ENCODE measurements at regions not wholly inside any gene's neighbourhood (a gene's known extent, or its start where the extent isn't known, plus 50 kb on each side); places are given as distances from the start of the nearest gene placed in this dataset.

DNA sequence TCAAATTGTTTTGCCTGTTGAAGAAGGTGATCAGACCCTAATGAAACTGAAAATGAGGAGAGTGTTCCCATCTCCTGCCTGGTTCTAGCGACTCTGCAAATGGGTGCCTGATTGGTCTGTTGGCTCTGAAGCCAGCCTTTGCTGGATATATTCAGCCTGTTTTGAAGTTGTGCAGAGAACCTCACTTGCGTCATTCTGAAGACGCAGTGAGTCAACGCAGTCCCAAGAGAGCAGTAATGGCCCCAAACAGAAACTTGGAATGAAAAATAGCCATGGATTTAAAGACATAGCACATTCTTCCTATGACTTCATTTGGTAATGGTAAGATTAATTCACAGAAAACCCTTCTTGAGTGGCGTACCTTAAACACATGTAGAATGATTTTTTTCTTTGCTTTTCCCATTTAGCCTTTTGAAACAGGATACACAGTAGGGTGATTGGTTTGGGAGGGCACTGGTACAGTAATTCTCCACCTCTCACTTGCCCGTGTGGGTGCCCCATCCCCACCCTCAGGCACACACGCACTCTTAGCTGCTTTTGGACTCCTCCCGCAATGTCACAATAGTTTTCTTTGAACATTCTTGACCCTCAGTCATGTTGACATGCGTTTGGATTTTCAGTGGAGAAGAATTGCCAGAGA, 54.1 kb upstream of the ABL1 start:
- Histone ChIP-seq H3K4me3 (no peak overlapping the region), H3K36me3 (no peaks in the 10 kb centered on the region), H3K27ac (peak overlapping the region in 2 of 4 donors; percentile 36 to 41), H3K9me3 (no peaks in the 10 kb centered on the region), H3K27me3 (no peaks in the 10 kb centered on the region), H3K4me1 (peaks cover 0 to 8% (median 4%) of the 10 kb centered on the region in 3 donors)
- intact Hi-C loops (cut with DNase I): no loop called here
- TF ChIP-seq, protein P1, sequence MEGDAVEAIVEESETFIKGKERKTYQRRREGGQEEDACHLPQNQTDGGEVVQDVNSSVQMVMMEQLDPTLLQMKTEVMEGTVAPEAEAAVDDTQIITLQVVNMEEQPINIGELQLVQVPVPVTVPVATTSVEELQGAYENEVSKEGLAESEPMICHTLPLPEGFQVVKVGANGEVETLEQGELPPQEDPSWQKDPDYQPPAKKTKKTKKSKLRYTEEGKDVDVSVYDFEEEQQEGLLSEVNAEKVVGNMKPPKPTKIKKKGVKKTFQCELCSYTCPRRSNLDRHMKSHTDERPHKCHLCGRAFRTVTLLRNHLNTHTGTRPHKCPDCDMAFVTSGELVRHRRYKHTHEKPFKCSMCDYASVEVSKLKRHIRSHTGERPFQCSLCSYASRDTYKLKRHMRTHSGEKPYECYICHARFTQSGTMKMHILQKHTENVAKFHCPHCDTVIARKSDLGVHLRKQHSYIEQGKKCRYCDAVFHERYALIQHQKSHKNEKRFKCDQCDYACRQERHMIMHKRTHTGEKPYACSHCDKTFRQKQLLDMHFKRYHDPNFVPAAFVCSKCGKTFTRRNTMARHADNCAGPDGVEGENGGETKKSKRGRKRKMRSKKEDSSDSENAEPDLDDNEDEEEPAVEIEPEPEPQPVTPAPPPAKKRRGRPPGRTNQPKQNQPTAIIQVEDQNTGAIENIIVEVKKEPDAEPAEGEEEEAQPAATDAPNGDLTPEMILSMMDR (IDR thresholded peaks at IDR 0.05): no peak
- ATAC-seq (peak in 3 of 4 donors; percentile 59 to 78 (median 70)), FAIRE-seq (peak; percentile 65), DNase-seq (no peak)
- WGBS, 2 donors: 82 to 84% methylated on average over 9 of the region's 9 CpGs

DNA sequence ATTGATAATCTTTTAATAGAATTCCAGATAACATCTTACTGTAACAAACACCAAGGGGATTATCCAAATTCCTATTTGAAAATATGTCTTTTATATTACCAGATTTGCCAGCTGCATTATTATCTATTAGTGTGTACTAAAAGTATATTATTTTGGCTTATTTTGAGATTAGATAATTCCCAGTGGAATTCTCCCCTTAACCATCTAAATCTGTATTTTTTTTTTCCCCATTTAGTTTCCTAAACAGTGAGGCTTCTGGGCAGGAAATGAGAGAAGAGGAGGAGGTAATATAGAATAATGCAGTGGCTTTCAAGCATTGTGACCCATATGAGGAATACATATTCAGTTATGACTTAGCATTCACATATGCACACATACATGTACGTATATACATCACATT, 53.5 kb upstream of the ABL1 start:
- intact Hi-C loops (cut with DNase I): no loop called here
- FAIRE-seq (no peak), DNase-seq (no peak), ATAC-seq (no peak)
- Histone ChIP-seq H3K4me1 (peaks cover 0 to 8% (median 4%) of the 10 kb centered on the region in 3 donors), H3K4me3 (no peak overlapping the region), H3K36me3 (no peaks in the 10 kb centered on the region), H3K27me3 (no peaks in the 10 kb centered on the region), H3K27ac (peak overlapping the region in 1 of 4 donors; percentile 36), H3K9me3 (no peaks in the 10 kb centered on the region)
- TF ChIP-seq, protein P1 (IDR thresholded peaks at IDR 0.05): no peak
- WGBS, 2 donors: 84 to 93% methylated on average over 1 of the region's 1 CpG

DNA sequence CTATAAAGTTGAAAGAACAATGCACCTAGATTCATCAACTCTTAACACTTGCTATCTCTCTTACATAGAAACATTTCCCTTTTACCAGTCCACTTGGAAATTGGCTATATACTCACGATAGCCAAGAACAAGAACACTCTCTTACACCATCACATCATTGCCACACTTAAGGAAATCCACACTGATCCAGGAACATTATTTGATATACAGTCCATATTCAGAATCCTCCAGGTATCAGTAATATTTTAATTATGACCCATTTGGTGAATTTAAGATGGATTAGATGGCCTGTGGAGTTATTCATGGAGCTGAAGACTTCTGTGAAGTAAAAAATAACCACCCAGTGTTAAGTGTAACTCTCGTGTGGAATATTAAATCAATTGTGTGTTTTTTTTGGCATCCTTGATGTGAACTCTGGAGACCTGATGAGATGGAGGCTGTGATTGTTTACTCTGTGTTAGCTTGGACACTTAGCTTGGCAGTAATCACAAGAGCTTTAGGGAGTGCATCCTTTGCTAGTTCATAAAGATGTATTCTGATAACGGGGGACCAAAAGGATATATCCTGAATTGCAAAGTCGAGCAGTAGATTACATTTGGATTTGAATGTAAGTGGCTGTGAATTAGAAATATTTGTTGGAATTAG, 52.0 kb upstream of the ABL1 start:
- Histone ChIP-seq H3K9me3 (no peaks in the 10 kb centered on the region), H3K27me3 (no peaks in the 10 kb centered on the region), H3K4me3 (no peak overlapping the region), H3K4me1 (peaks cover 0 to 11% (median 4%) of the 10 kb centered on the region in 3 donors), H3K36me3 (no peaks in the 10 kb centered on the region), H3K27ac (no peak overlapping the region)
- no peak for DNase-seq
- TF ChIP-seq, protein P1 (IDR thresholded peaks at IDR 0.05): no peak
- no peak for FAIRE-seq
- 58 to 64% methylated on average over 4 of the region's 4 CpGs for WGBS, 2 donors
- no peak for ATAC-seq
- intact Hi-C loops (cut with DNase I): no loop called here

DNA sequence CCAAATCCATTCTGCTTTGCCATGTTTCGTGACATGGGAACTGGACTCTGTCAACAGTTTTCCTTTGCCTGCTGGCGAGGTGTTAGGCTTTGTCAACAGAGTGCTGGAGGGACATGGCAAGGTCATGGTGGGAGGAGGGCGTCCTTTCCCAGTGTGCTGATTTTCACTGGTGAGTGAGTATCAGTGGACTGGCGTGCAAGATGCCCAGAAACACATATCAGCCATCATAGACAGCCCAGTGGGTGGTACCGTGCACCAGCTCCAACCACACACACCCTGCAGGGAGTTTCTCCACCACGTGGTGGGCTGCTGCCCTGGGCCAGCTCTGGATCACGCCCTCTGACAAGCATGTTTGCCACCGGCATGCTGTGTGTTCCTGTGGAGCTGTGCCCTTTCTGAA, 50.0 kb upstream of the ABL1 start:
- Histone ChIP-seq H3K27me3 (no peaks in the 10 kb centered on the region), H3K4me3 (no peak overlapping the region), H3K36me3 (no peaks in the 10 kb centered on the region), H3K4me1 (peaks cover 0 to 16% (median 4%) of the 10 kb centered on the region in 3 donors), H3K27ac (no peak overlapping the region), H3K9me3 (no peaks in the 10 kb centered on the region)
- peak; percentile 29 to 56 (median 48) for ATAC-seq
- intact Hi-C loops (cut with DNase I): no loop called here
- WGBS, 2 donors: 39 to 40% methylated on average over 8 of the region's 8 CpGs
- TF ChIP-seq, protein P1 (IDR thresholded peaks at IDR 0.05): no peak
- DNase-seq: no peak
- FAIRE-seq: no peak

Data from pancreas (tissue), 10 donors.